ENCODE measurements at regions not wholly inside any gene's neighbourhood (a gene's known extent, or its start where the extent isn't known, plus 50 kb on each side); places are given as distances from the start of the nearest gene placed in this dataset.

- DNase-seq (ENCODE audit: low read depth): no peak
- TF ChIP-seq, protein P1, sequence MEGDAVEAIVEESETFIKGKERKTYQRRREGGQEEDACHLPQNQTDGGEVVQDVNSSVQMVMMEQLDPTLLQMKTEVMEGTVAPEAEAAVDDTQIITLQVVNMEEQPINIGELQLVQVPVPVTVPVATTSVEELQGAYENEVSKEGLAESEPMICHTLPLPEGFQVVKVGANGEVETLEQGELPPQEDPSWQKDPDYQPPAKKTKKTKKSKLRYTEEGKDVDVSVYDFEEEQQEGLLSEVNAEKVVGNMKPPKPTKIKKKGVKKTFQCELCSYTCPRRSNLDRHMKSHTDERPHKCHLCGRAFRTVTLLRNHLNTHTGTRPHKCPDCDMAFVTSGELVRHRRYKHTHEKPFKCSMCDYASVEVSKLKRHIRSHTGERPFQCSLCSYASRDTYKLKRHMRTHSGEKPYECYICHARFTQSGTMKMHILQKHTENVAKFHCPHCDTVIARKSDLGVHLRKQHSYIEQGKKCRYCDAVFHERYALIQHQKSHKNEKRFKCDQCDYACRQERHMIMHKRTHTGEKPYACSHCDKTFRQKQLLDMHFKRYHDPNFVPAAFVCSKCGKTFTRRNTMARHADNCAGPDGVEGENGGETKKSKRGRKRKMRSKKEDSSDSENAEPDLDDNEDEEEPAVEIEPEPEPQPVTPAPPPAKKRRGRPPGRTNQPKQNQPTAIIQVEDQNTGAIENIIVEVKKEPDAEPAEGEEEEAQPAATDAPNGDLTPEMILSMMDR (IDR thresholded peaks at IDR 0.05; ENCODE audit: insufficient read depth, low read depth, low read length, missing control alignments): no peak
These were observed 258.4 kb upstream of the CACNA2D1 start for GRCh38 chr7:82701949-82702348.

GRCh38 chr7:82700741-82701140 lies 257.2 kb upstream of the CACNA2D1 start:
- H3K4me3 ChIP-seq (ENCODE audit: low read length): no peak overlapping the region
- DNase-seq (ENCODE audit: low read depth): no peak
- TF ChIP-seq, protein P1 (IDR thresholded peaks at IDR 0.05; ENCODE audit: insufficient read depth, low read depth, low read length, missing control alignments): no peak

More at GRCh38 chr7:82701949-82702348, 258.4 kb upstream of the CACNA2D1 start:
- no peak overlapping the region for H3K4me3 ChIP-seq (ENCODE audit: low read length)

DNA sequence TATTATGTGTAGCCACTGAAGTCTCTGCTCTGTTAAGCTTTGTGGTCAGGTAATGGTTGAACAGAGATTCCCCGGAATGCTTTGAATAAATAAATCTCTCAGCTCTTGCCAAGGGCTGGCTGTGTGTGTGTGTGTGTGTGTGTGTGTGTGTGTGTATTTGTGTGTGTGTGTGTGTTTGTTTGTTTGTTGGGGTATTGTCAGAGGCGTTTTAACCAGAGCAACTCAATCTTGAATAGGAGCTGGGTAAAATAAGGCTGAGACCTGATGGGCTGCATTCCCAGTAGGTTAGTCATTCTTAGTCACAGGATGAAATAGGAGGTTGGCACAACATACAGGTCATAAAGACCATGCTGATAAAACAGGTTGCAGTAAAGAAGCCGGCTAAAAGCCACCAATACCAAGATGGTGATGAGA lies 256.2 kb upstream of the CACNA2D1 start:
- TF ChIP-seq, protein P1 (IDR thresholded peaks at IDR 0.05; ENCODE audit: insufficient read depth, low read depth, low read length, missing control alignments): no peak
- DNase-seq (ENCODE audit: low read depth): peak; percentile 94
- H3K4me3 ChIP-seq (ENCODE audit: low read length): no peak overlapping the region

- DNase-seq (ENCODE audit: low read depth): peak; percentile 17
- TF ChIP-seq, protein P1 (IDR thresholded peaks at IDR 0.05; ENCODE audit: insufficient read depth, low read depth, low read length, missing control alignments): no peak
These were observed 254.3 kb upstream of the CACNA2D1 start for GRCh38 chr7:82697897-82698296.

DNA sequence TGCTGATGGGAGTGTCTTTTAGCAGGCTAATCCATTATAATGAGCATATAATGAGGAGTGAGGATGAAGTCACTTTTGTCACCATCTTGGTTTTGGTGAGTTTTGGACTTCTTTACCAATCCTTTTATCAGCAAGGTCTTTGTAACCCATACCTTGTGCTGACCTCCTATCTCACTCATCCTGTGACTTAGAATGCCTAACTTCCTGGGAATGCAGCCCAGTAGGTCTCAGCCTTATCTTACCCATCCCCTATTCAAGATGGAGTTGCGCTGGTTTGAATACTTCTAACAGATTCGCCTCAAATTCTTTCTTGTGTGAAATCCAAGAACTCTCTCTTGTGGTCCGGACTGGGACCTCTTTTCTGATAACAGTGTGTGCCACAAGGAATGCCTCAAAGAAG lies 253.1 kb upstream of the CACNA2D1 start:
- no peak for DNase-seq (ENCODE audit: low read depth)
- H3K4me3 ChIP-seq (ENCODE audit: low read length): no peak overlapping the region
- TF ChIP-seq, protein P1 (IDR thresholded peaks at IDR 0.05; ENCODE audit: insufficient read depth, low read depth, low read length, missing control alignments): no peak

More at GRCh38 chr7:82697897-82698296, 254.3 kb upstream of the CACNA2D1 start:
- H3K4me3 ChIP-seq (ENCODE audit: low read length): no peak overlapping the region

DNA sequence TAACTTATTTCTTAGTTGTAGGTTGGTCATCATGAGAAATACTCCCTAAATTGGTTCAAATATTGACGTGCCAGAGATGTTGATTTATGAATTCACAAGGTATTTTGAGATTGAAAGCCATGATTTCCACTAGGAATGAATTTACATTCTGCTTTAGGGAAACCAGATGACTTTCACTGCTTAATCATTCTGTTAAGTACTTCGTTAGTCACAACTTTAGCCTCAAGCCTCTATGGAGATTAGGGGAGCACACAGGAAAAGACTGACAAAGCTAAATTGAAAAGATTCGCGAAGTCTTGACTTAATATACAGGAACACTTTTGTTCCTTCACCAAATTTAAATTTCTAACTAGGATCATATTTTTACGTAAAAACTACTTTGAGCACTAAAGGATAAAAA lies 250.4 kb upstream of the CACNA2D1 start:
- TF ChIP-seq, protein P1 (IDR thresholded peaks at IDR 0.05; ENCODE audit: insufficient read depth, low read depth, low read length, missing control alignments): no peak
- DNase-seq (ENCODE audit: low read depth): peak; percentile 43
- no peak overlapping the region for H3K4me3 ChIP-seq (ENCODE audit: low read length)

DNA sequence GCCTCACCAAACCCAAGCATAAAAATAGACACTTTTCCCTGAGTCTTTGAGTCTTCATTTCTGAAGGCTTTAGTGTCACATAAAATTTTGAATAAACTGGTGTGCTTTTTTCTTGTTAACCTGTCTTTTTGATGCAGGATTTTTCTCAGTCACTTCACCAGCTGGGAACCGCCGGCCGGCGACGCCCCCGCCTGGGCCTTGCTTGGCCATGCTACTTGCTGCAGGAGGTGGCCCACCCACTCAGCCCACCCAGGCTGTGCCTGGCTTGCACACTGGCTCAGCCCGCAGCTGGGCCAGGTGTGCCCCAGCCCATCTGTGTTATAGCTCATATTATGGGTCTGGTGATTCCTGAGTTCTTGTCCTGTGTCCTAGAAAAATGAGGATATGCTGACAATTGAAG lies 247.4 kb upstream of the CACNA2D1 start:
- no peak for DNase-seq (ENCODE audit: low read depth)
- TF ChIP-seq, protein P1 (IDR thresholded peaks at IDR 0.05; ENCODE audit: insufficient read depth, low read depth, low read length, missing control alignments): no peak
- no peak overlapping the region for H3K4me3 ChIP-seq (ENCODE audit: low read length)
